ENCODE measurements at regions not wholly inside any gene's neighbourhood (a gene's known extent, or its start where the extent isn't known, plus 50 kb on each side); places are given as distances from the start of the nearest gene placed in this dataset.

DNA sequence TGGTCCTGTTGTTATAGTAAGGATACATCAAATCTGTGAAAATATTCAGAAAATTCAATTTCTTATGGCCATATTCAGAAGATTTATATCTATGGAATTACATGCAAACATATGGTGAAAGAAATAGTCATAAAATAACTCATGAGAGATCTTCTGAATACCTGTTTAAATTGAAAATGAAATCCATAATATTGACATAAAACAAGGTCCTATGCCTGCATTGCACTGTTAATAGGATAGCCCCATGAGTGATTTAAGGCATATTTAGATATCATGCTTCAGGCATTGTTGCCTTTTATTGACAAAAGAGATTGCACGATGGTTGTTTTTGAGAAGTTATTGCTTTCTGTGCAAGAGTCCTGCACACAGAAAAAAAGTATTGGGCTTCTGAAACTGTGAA lies 591.7 kb upstream of the ZNF717 start:
- no peak overlapping the region for H3K4me3 ChIP-seq (replicated peaks; ENCODE audit: insufficient read depth, low read length)
- no peak overlapping the region for H3K27ac ChIP-seq (replicated peaks)
- DNase-seq (ENCODE audit: low read depth in 1 of 2, low spot score in 1 of 2), result no peak
- H3K27me3 ChIP-seq (ENCODE audit: insufficient read depth, poor library complexity, severe bottlenecking), result no peaks in the 10 kb centered on the region
- TF ChIP-seq SPI1 (IDR thresholded peaks at IDR 0.05; ENCODE audit: borderline replicate concordance, low read depth), result no peak
- TF ChIP-seq, protein P1, sequence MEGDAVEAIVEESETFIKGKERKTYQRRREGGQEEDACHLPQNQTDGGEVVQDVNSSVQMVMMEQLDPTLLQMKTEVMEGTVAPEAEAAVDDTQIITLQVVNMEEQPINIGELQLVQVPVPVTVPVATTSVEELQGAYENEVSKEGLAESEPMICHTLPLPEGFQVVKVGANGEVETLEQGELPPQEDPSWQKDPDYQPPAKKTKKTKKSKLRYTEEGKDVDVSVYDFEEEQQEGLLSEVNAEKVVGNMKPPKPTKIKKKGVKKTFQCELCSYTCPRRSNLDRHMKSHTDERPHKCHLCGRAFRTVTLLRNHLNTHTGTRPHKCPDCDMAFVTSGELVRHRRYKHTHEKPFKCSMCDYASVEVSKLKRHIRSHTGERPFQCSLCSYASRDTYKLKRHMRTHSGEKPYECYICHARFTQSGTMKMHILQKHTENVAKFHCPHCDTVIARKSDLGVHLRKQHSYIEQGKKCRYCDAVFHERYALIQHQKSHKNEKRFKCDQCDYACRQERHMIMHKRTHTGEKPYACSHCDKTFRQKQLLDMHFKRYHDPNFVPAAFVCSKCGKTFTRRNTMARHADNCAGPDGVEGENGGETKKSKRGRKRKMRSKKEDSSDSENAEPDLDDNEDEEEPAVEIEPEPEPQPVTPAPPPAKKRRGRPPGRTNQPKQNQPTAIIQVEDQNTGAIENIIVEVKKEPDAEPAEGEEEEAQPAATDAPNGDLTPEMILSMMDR (IDR thresholded peaks at IDR 0.05; ENCODE audit: insufficient read depth, low read length), result no peak
- TF ChIP-seq POLR2AphosphoS5 (IDR thresholded peaks at IDR 0.05; ENCODE audit: low read depth), result no peak
- TF ChIP-seq, protein P2, sequence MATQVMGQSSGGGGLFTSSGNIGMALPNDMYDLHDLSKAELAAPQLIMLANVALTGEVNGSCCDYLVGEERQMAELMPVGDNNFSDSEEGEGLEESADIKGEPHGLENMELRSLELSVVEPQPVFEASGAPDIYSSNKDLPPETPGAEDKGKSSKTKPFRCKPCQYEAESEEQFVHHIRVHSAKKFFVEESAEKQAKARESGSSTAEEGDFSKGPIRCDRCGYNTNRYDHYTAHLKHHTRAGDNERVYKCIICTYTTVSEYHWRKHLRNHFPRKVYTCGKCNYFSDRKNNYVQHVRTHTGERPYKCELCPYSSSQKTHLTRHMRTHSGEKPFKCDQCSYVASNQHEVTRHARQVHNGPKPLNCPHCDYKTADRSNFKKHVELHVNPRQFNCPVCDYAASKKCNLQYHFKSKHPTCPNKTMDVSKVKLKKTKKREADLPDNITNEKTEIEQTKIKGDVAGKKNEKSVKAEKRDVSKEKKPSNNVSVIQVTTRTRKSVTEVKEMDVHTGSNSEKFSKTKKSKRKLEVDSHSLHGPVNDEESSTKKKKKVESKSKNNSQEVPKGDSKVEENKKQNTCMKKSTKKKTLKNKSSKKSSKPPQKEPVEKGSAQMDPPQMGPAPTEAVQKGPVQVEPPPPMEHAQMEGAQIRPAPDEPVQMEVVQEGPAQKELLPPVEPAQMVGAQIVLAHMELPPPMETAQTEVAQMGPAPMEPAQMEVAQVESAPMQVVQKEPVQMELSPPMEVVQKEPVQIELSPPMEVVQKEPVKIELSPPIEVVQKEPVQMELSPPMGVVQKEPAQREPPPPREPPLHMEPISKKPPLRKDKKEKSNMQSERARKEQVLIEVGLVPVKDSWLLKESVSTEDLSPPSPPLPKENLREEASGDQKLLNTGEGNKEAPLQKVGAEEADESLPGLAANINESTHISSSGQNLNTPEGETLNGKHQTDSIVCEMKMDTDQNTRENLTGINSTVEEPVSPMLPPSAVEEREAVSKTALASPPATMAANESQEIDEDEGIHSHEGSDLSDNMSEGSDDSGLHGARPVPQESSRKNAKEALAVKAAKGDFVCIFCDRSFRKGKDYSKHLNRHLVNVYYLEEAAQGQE (IDR thresholded peaks at IDR 0.05; ENCODE audit: insufficient replicate concordance, low read depth), result no peak
- no peak for TF ChIP-seq GABPA (IDR thresholded peaks at IDR 0.05; ENCODE audit: low read depth)

DNA sequence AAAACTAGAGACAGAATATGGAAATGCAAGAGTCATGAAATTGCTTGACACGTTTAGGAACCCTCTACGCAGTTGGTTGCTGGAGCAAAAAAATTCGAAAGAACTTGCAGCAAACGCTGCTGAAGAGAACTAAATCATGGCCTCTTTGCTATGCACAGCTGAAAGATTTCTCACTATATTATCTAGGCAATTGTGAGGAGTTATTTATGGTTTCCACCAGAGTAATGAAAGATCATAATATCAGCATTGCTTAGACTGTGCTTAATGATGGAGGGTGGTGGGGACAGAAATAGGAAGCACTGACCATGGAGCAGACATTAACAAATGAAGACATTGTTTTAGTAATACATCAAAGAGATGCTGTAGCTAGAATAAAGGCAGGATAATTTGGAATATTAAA lies 593.4 kb upstream of the ZNF717 start:
- DNase-seq (ENCODE audit: low read depth in 1 of 2, low spot score in 1 of 2), result no peak
- TF ChIP-seq, protein P2 (IDR thresholded peaks at IDR 0.05; ENCODE audit: insufficient replicate concordance, low read depth), result no peak
- TF ChIP-seq GABPA (IDR thresholded peaks at IDR 0.05; ENCODE audit: low read depth) (no peak), SPI1 (IDR thresholded peaks at IDR 0.05; ENCODE audit: borderline replicate concordance, low read depth) (no peak), POLR2AphosphoS5 (IDR thresholded peaks at IDR 0.05; ENCODE audit: low read depth) (no peak)
- TF ChIP-seq, protein P1 (IDR thresholded peaks at IDR 0.05; ENCODE audit: insufficient read depth, low read length), result no peak
- Histone ChIP-seq H3K4me3 (replicated peaks; ENCODE audit: insufficient read depth, low read length) (no peak overlapping the region), H3K27ac (replicated peaks) (no peak overlapping the region), H3K27me3 (ENCODE audit: insufficient read depth, poor library complexity, severe bottlenecking) (no peaks in the 10 kb centered on the region)

DNA sequence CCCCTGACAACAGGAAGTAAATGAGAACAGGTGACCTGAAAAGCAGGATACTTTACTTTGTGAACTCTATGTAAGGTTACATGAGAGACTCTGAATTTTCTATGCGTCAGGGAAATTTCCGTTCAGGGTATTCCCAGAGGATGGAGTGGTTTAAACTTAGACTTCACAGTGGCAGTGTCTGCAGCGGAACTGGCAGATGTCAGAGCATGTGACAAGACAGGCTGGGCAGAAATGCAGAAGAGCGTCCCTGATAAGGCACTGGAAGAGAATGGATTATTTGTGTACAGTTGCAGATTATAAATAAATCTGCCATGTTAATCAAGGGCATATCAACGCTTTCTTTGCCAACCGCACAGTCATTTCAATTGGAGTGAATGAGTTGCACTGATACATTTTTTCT lies 598.4 kb upstream of the ZNF717 start:
- Histone ChIP-seq H3K4me3 (replicated peaks; ENCODE audit: insufficient read depth, low read length) (no peak overlapping the region), H3K27me3 (ENCODE audit: insufficient read depth, poor library complexity, severe bottlenecking) (no peaks in the 10 kb centered on the region), H3K27ac (replicated peaks) (no peak overlapping the region)
- DNase-seq (ENCODE audit: low read depth in 1 of 2, low spot score in 1 of 2), result no peak
- TF ChIP-seq SPI1 (IDR thresholded peaks at IDR 0.05; ENCODE audit: borderline replicate concordance, low read depth), result no peak
- TF ChIP-seq, protein P2 (IDR thresholded peaks at IDR 0.05; ENCODE audit: insufficient replicate concordance, low read depth), result no peak
- TF ChIP-seq, protein P1 (IDR thresholded peaks at IDR 0.05; ENCODE audit: insufficient read depth, low read length), result no peak
- no peak for TF ChIP-seq GABPA (IDR thresholded peaks at IDR 0.05; ENCODE audit: low read depth)
- no peak for TF ChIP-seq POLR2AphosphoS5 (IDR thresholded peaks at IDR 0.05; ENCODE audit: low read depth)

Measured in HL-60 (cell line).